ENCODE measurements at regions not wholly inside any gene's neighbourhood (a gene's known extent, or its start where the extent isn't known, plus 50 kb on each side); places are given as distances from the start of the nearest gene placed in this dataset.
A peak's percentile ranks its signal among the peaks of the same experiment; 100 is the strongest.
"Not testable (repeated sequence)": the region's sequence is repeated elsewhere in the genome, so short reads cannot be mapped to it uniquely, and the experiment has no call there.

GRCh38 chr1:193914871-193915270 lies 728.5 kb upstream of the B3GALT2 start:
- DNase-seq (ENCODE audit: low spot score), result no peak

GRCh38 chr1:193909406-193910082 lies 723.1 kb upstream of the B3GALT2 start:
- DNase-seq (ENCODE audit: low spot score), result no peak

- DNase-seq (ENCODE audit: low spot score), result no peak
Measured at GRCh38 chr1:193905288-193906085, 719.1 kb upstream of the B3GALT2 start.

- DNase-seq (ENCODE audit: low spot score), result no peak
Measured at GRCh38 chr1:193891788-193892187, 705.4 kb upstream of the B3GALT2 start.

GRCh38 chr1:193890935-193891334 lies 704.5 kb upstream of the B3GALT2 start:
- DNase-seq (ENCODE audit: low spot score), result no peak

GRCh38 chr1:193884848-193885558 lies 698.6 kb upstream of the B3GALT2 start:
- DNase-seq (ENCODE audit: low spot score), result no peak

GRCh38 chr1:193877920-193878319 lies 691.5 kb upstream of the B3GALT2 start:
- not testable (repeated sequence) for DNase-seq (ENCODE audit: low spot score)

GRCh38 chr1:193868425-193868824 lies 682.0 kb upstream of the B3GALT2 start:
- no peak for DNase-seq (ENCODE audit: low spot score)

GRCh38 chr1:193856261-193856660 lies 669.8 kb upstream of the B3GALT2 start:
- DNase-seq (ENCODE audit: low spot score), result no peak

- no peak for DNase-seq (ENCODE audit: low spot score)
Measured at GRCh38 chr1:193850745-193851144, 664.3 kb upstream of the B3GALT2 start.

GRCh38 chr1:193846876-193847604 lies 660.6 kb upstream of the B3GALT2 start:
- no peak for DNase-seq (ENCODE audit: low spot score)

- no peak for DNase-seq (ENCODE audit: low spot score)
Measured at GRCh38 chr1:193846411-193846810, 660.0 kb upstream of the B3GALT2 start.

GRCh38 chr1:193841857-193842256 lies 655.4 kb upstream of the B3GALT2 start:
- no peak for DNase-seq (ENCODE audit: low spot score)

- DNase-seq (ENCODE audit: low spot score), result no peak
Measured at GRCh38 chr1:193831465-193831864, 645.1 kb upstream of the B3GALT2 start.

- no peak for DNase-seq (ENCODE audit: low spot score)
Measured at GRCh38 chr1:193827516-193827915, 641.1 kb upstream of the B3GALT2 start.

- DNase-seq (ENCODE audit: low spot score), result no peak
Measured at GRCh38 chr1:193819376-193819775, 633.0 kb upstream of the B3GALT2 start.

GRCh38 chr1:193807208-193807607 lies 620.8 kb upstream of the B3GALT2 start:
- DNase-seq (ENCODE audit: low spot score), result no peak

- no peak for DNase-seq (ENCODE audit: low spot score)
Measured at GRCh38 chr1:193806079-193807048, 620.0 kb upstream of the B3GALT2 start.

- DNase-seq (ENCODE audit: low spot score), result peak; percentile 1
Measured at GRCh38 chr1:193799948-193800690, 613.7 kb upstream of the B3GALT2 start.

GRCh38 chr1:193799371-193799770 lies 613.0 kb upstream of the B3GALT2 start:
- no peak for DNase-seq (ENCODE audit: low spot score)
